GM23338 (cell line): ENCODE measurements at regions not wholly inside any gene's neighbourhood (a gene's known extent, or its start where the extent isn't known, plus 50 kb on each side); places are given as distances from the start of the nearest gene placed in this dataset.
A peak's percentile ranks its signal among the peaks of the same experiment; 100 is the strongest.

Source experiments
- ATAC-seq: fragments of 200-7000 bp; cut with Tn5 transposase; 3 replicates; pipeline ENCODE4 v1.9.1; 2020
- DNase-seq: peaks from one replicate; pipeline ENCODE4 v3.0.0-alpha.2; 2015; ENCODE audit warnings: low spot score
- H2AFZ ChIP-seq: fragments of 200-600 bp; sonication (generic); 2 replicates; pipeline ENCODE4 v1.8.0; 2016; ENCODE audit warnings: antibody characterized with exemption, mild to moderate bottlenecking, moderate library complexity
- H3F3A ChIP-seq: fragments of 200-600 bp; sonication (generic); replicated peaks from 2 replicates; pipeline ENCODE4 v1.8.0; 2017; ENCODE audit warnings: antibody characterized with exemption, mixed run types, low read depth
- H3K27ac ChIP-seq: fragments of 200-600 bp; sonication (generic); 2 replicates; pipeline ENCODE4 v1.6.1; 2016; ENCODE audit warnings: low read depth
- H3K27me3 ChIP-seq: fragments of 200-600 bp; sonication (generic); 2 replicates; pipeline ENCODE4 v1.8.0; 2016; ENCODE audit warnings: mild to moderate bottlenecking, mixed run types, moderate library complexity; ENCODE audit not compliant: insufficient read depth
- H3K36me3 ChIP-seq: fragments of 200-600 bp; sonication (generic); 2 replicates; pipeline ENCODE4 v1.8.0; 2016; ENCODE audit warnings: mild to moderate bottlenecking; ENCODE audit not compliant: insufficient read depth
- H3K4me1 ChIP-seq: fragments of 200-600 bp; sonication (generic); 2 replicates; pipeline ENCODE4 v1.8.0; 2016; ENCODE audit warnings: mild to moderate bottlenecking, moderate library complexity; ENCODE audit not compliant: insufficient read depth
- H3K4me2 ChIP-seq: fragments of 200-600 bp; sonication (generic); 2 replicates; pipeline ENCODE4 v1.7.1; 2017; ENCODE audit warnings: mixed run types
- H3K4me3 ChIP-seq: fragments of 200-600 bp; sonication (generic); 2 replicates; pipeline ENCODE4 v1.6.1; 2016; ENCODE audit warnings: mixed run types
- H3K79me2 ChIP-seq: fragments of 200-600 bp; sonication (generic); replicated peaks from 2 replicates; pipeline ENCODE4 v1.8.0; 2017; ENCODE audit warnings: mild to moderate bottlenecking; ENCODE audit not compliant: insufficient read depth
- H3K9me2 ChIP-seq: fragments of 200-600 bp; sonication (generic); 2 replicates; pipeline ENCODE4 v1.8.0; 2017; ENCODE audit not compliant: insufficient read depth
- H4K20me1 ChIP-seq: fragments of 200-600 bp; sonication (generic); replicated peaks from 2 replicates; pipeline ENCODE4 v1.8.0; 2017; ENCODE audit warnings: mild to moderate bottlenecking; ENCODE audit not compliant: insufficient read depth
- H3K27ac Mint-ChIP-seq: 2 replicates; pipeline ENCODE4 v1.8.0; 2020; ENCODE audit warnings: inconsistent platforms, mild to moderate bottlenecking, moderate library complexity, mixed read lengths
- H3K27me3 Mint-ChIP-seq: 3 replicates; pipeline ENCODE4 v1.8.0; 2022; ENCODE audit warnings: low read depth, mild to moderate bottlenecking, moderate library complexity, mixed read lengths, inconsistent platforms; ENCODE audit not compliant: insufficient read depth, poor library complexity
- H3K36me3 Mint-ChIP-seq: 3 replicates; pipeline ENCODE4 v1.8.0; 2021; ENCODE audit warnings: low read depth, mild to moderate bottlenecking, inconsistent platforms, moderate library complexity, mixed read lengths
- H3K4me1 Mint-ChIP-seq: 3 replicates; pipeline ENCODE4 v1.8.0; 2020; ENCODE audit warnings: mild to moderate bottlenecking, inconsistent platforms, mixed read lengths
- H3K4me3 Mint-ChIP-seq: 3 replicates; pipeline ENCODE4 v1.8.0; 2021; ENCODE audit warnings: moderate library complexity, mild to moderate bottlenecking, inconsistent platforms, mixed read lengths
- H3K9me3 Mint-ChIP-seq: 3 replicates; pipeline ENCODE4 v1.8.0; 2020; ENCODE audit warnings: moderate library complexity, mild to moderate bottlenecking, inconsistent platforms, mixed read lengths
- CREB1 ChIP-seq: fragments of 250-450 bp; sonication (Bioruptor Pico); IDR thresholded peaks from 2 replicates; pipeline ENCODE4 v1.5.0; 2020; ENCODE audit warnings: low read depth, mild to moderate bottlenecking, moderate library complexity
- EZH2 ChIP-seq: fragments of 200-600 bp; sonication (generic); IDR thresholded peaks from one replicate; pipeline ENCODE4 v1.8.0; 2017; ENCODE audit warnings: antibody characterized with exemption, mild to moderate bottlenecking, low read depth; ENCODE audit not compliant: unreplicated experiment
- POLR2AphosphoS5 ChIP-seq: IDR thresholded peaks from 2 replicates; pipeline ENCODE4 v1.6.1; 2016; ENCODE audit warnings: antibody characterized with exemption, low read depth
- STAT1 ChIP-seq: IDR thresholded peaks from one replicate; pipeline ENCODE4 v1.6.1; 2016; ENCODE audit warnings: antibody characterized with exemption; ENCODE audit not compliant: unreplicated experiment
- ZNF331 ChIP-seq: fragments of 250-450 bp; sonication (Bioruptor Pico); IDR thresholded peaks from 2 replicates; pipeline ENCODE4 v1.5.0; 2020; ENCODE audit warnings: low read depth, mild to moderate bottlenecking, moderate library complexity
- TF ChIP-seq, protein P1 (sequence below), 2 experiments: fragments of 200-600 bp in 1 of 2; sonication (generic) in 1 of 2; conservative IDR thresholded peaks; 2 replicates each; pipeline versions ENCODE4 v1.5.1 to v1.6.1; 2016 to 2017; ENCODE audit warnings: antibody characterized with exemption in 2 of 2, low read depth in 2 of 2, mild to moderate bottlenecking in 2 of 2, moderate library complexity in 1 of 2

- no peak overlapping the region for H2AFZ ChIP-seq
- no peaks in the 10 kb centered on the region; the same call in 1 of the 2 replicates for H3F3A ChIP-seq
- H3K9me3 Mint-ChIP-seq, result no peaks in the 10 kb centered on the region
- H3K4me1 ChIP-seq, result peaks cover 21% of the 10 kb centered on the region
- peaks cover 43% of the 10 kb centered on the region for H3K4me1 Mint-ChIP-seq
- H3K36me3 Mint-ChIP-seq, result peaks cover 8% of the 10 kb centered on the region; the same call in 2 of the 3 replicates
- no peak overlapping the region for H3K27ac Mint-ChIP-seq
- TF ChIP-seq STAT1 (no peak), CREB1 (CRISPR knock-in tag) (no peak), EZH2 (no peak)
- DNase-seq, result no peak
- no peaks in the 10 kb centered on the region for H3K36me3 ChIP-seq
- H3K27me3 ChIP-seq, result no peaks in the 10 kb centered on the region
- no peak overlapping the region for H3K27ac ChIP-seq
- no peaks in the 10 kb centered on the region for H3K79me2 ChIP-seq
- ATAC-seq, result no peak
- no peaks in the 10 kb centered on the region for H3K9me2 ChIP-seq
- H4K20me1 ChIP-seq, result no peaks in the 10 kb centered on the region
- H3K4me2 ChIP-seq, result no peak overlapping the region
- H3K4me3 ChIP-seq, result no peak overlapping the region
- H3K4me3 Mint-ChIP-seq, result no peak overlapping the region
- H3K27me3 Mint-ChIP-seq, result no peaks in the 10 kb centered on the region
Observed at GRCh38 chr15:62756995-62757360, 285.6 kb upstream of the TPM1 start.

GRCh38 chr15:62757535-62757934, 285.0 kb upstream of the TPM1 start:
- Histone ChIP-seq H3K4me3 (no peak overlapping the region), H3K4me2 (no peak overlapping the region), H3K79me2 (no peaks in the 10 kb centered on the region), H3K27me3 (no peaks in the 10 kb centered on the region), H2AFZ (no peak overlapping the region), H3K27ac (peak overlapping the region; percentile 86), H3K36me3 (no peaks in the 10 kb centered on the region), H4K20me1 (no peaks in the 10 kb centered on the region), H3K9me2 (no peaks in the 10 kb centered on the region), H3K4me1 (peaks cover 21% of the 10 kb centered on the region), H3F3A (no peaks in the 10 kb centered on the region; the same call in 1 of the 2 replicates)
- no peak overlapping the region for H3K27ac Mint-ChIP-seq
- H3K36me3 Mint-ChIP-seq, result peaks cover 13% of the 10 kb centered on the region; the same call in 2 of the 3 replicates
- no peaks in the 10 kb centered on the region for H3K9me3 Mint-ChIP-seq
- H3K4me3 Mint-ChIP-seq, result no peak overlapping the region
- no peak for ATAC-seq
- DNase-seq, result no peak
- H3K27me3 Mint-ChIP-seq, result no peaks in the 10 kb centered on the region
- TF ChIP-seq CREB1 (CRISPR knock-in tag), result no peak
- TF ChIP-seq, protein P1, sequence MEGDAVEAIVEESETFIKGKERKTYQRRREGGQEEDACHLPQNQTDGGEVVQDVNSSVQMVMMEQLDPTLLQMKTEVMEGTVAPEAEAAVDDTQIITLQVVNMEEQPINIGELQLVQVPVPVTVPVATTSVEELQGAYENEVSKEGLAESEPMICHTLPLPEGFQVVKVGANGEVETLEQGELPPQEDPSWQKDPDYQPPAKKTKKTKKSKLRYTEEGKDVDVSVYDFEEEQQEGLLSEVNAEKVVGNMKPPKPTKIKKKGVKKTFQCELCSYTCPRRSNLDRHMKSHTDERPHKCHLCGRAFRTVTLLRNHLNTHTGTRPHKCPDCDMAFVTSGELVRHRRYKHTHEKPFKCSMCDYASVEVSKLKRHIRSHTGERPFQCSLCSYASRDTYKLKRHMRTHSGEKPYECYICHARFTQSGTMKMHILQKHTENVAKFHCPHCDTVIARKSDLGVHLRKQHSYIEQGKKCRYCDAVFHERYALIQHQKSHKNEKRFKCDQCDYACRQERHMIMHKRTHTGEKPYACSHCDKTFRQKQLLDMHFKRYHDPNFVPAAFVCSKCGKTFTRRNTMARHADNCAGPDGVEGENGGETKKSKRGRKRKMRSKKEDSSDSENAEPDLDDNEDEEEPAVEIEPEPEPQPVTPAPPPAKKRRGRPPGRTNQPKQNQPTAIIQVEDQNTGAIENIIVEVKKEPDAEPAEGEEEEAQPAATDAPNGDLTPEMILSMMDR (conservative IDR thresholded peaks at IDR 0.05; ENCODE audit: low read depth in 2 of 2), result no peak
- H3K4me1 Mint-ChIP-seq, result peaks cover 43% of the 10 kb centered on the region

DNA sequence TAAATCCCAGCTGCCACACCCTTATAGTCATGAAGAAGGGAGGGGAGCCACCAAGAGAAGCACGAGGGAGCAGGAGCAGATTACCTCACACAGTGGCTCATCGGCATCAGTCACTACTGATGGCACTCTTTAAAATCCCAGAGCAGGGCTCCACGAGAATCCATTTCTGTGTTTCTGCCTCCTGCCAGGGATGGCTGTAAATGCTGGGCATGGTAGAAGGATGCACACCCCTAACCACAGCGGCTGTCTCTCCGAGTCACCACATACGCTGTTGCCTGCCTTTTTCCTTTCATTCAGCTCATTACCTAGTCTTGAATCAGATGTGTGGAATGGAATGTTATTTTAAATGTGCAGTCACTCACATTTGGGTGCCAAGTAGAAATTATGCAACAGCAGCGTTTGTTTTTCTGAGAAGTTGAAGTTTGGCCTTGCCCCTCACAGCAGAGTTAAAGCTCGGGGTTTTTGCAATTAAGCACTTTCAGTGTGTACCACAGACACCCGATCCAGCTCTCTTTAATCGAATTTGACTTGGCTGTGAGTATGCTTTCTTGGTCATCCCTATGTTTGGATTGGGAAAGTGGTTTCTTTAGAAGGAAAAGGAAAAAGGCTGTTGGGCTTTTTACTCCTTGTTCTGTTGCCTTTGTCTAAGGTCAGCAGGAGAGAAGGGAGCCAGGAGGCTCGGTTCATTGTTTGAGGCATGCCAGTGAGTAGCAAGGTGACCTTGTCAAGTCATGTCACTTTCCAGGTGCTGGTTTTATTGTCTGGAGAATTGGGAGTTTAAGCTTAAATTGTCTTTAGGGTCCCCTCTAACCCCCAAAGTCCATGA, 284.2 kb upstream of the TPM1 start:
- peak; percentile 66 for DNase-seq
- H2AFZ ChIP-seq, result no peak overlapping the region

More for the DNA sequence above, 284.2 kb upstream of the TPM1 start:
- no peaks in the 10 kb centered on the region for H3K27me3 ChIP-seq
- H3K4me1 ChIP-seq, result peaks cover 21% of the 10 kb centered on the region
- ATAC-seq, result peak; percentile 91
- Mint-ChIP-seq H3K9me3 (no peaks in the 10 kb centered on the region), H3K27ac (peak overlapping the region; percentile 90), H3K4me3 (peak overlapping the region; percentile 8; the same call in 1 of the 3 replicates), H3K27me3 (no peaks in the 10 kb centered on the region), H3K4me1 (peaks cover 43% of the 10 kb centered on the region), H3K36me3 (peaks cover 13% of the 10 kb centered on the region; the same call in 2 of the 3 replicates)
- H3F3A ChIP-seq, result no peaks in the 10 kb centered on the region; the same call in 1 of the 2 replicates
- H3K9me2 ChIP-seq, result no peaks in the 10 kb centered on the region
- H3K79me2 ChIP-seq, result no peaks in the 10 kb centered on the region
- H3K4me2 ChIP-seq, result peak overlapping the region; percentile 28; the same call in 1 of the 2 replicates
- peak overlapping the region; percentile 86 for H3K27ac ChIP-seq
- H3K36me3 ChIP-seq, result no peaks in the 10 kb centered on the region
- H4K20me1 ChIP-seq, result no peaks in the 10 kb centered on the region
- TF ChIP-seq ZNF331 (CRISPR knock-in tag) (no peak), STAT1 (no peak), POLR2AphosphoS5 (no peak)
- TF ChIP-seq, protein P1 (conservative IDR thresholded peaks at IDR 0.05; ENCODE audit: low read depth in 2 of 2), result no peak
- no peak overlapping the region for H3K4me3 ChIP-seq
